KOPT-K1 (cell line): ENCODE measurements at regions not wholly inside any gene's neighbourhood (a gene's known extent, or its start where the extent isn't known, plus 50 kb on each side); places are given as distances from the start of the nearest gene placed in this dataset.

Experiments
- H3K27ac ChIP-seq: fragments of 200-600 bp; sonication (generic); 2 replicates; pipeline ENCODE4 v1.5.1; 2016; ENCODE audit warnings: antibody characterized with exemption, mild to moderate bottlenecking, low read depth, low read length; ENCODE audit not compliant: poor library complexity, severe bottlenecking
- H3K36me3 ChIP-seq: fragments of 200-600 bp; sonication (generic); 2 replicates; pipeline ENCODE4 v1.5.1; 2017; ENCODE audit warnings: antibody characterized with exemption, mild to moderate bottlenecking, low read length, moderate library complexity; ENCODE audit not compliant: insufficient read depth
- H3K9me3 ChIP-seq: fragments of 200-600 bp; sonication (generic); 2 replicates; pipeline ENCODE4 v1.5.1; 2017; ENCODE audit warnings: antibody characterized with exemption, low read length, mild to moderate bottlenecking; ENCODE audit not compliant: insufficient read depth, poor library complexity, severe bottlenecking

DNA sequence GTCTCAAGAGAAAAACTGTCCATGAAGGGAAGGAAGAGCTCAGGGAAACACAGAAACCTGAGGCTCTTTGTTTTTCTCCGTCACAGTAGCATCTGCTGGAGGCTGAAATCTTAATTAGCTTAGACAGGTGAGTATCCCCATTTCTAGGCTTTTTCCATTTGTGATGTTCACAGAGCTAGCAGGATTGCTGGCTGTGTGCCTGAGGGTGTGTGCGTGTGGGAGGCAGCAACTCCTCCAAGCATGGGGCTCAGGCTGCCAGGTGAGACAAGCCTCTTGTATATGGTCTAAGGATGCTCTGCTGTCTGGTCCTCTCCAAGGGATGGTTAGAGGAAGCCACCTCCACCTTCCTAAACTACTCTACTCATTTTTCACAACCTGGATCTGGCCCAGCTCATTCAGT, 569.9 kb downstream of the HS3ST4 start:
- Histone ChIP-seq H3K9me3 (no peaks in the 10 kb centered on the region), H3K36me3 (no peaks in the 10 kb centered on the region), H3K27ac (no peak overlapping the region)

DNA sequence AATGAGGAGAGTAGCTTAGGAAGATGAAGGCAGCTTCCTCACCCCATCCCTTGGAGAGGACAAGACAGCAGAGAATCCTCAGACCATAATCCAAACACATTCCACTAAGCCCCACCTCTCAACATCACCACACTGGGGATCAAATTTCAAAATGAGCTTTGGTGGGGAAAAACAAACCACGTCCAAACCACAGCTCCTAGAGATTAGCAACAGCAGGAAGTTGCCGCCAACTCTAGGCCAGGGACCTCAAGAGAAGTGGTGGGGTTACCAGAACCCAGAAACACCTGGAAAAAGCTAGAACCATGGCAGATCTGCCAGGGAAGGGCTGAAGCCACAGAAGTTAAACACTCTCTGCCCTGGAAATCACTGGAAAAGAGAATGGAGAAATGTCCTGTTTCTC, 571.6 kb downstream of the HS3ST4 start:
- Histone ChIP-seq H3K9me3 (no peaks in the 10 kb centered on the region), H3K27ac (no peak overlapping the region), H3K36me3 (no peaks in the 10 kb centered on the region)

GRCh38 chr16:26267641-26268040, 575.9 kb downstream of the HS3ST4 start:
- Histone ChIP-seq H3K27ac (no peak overlapping the region), H3K36me3 (no peaks in the 10 kb centered on the region), H3K9me3 (no peaks in the 10 kb centered on the region)

DNA sequence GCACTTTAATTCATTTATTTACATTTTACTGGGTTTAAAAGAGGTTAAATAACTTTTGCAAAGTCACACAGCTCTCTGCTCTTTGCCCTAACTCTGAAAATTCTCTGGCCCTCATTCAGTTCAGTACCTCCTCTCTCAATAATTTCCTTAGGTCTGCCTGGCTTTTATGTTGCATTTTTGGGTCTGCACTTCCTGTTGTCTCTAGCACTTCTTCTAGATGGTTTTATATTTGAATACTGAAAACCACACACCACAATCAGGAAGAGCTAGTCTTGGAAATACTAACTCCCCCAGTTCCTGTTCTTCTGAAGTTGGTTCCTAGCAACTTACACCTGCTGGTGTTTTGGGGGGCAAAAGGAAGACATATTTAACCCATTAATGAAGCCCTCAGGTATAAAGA, 577.9 kb downstream of the HS3ST4 start:
- H3K9me3 ChIP-seq, result no peaks in the 10 kb centered on the region
- H3K27ac ChIP-seq, result peak overlapping the region; percentile 36
- no peaks in the 10 kb centered on the region for H3K36me3 ChIP-seq

DNA sequence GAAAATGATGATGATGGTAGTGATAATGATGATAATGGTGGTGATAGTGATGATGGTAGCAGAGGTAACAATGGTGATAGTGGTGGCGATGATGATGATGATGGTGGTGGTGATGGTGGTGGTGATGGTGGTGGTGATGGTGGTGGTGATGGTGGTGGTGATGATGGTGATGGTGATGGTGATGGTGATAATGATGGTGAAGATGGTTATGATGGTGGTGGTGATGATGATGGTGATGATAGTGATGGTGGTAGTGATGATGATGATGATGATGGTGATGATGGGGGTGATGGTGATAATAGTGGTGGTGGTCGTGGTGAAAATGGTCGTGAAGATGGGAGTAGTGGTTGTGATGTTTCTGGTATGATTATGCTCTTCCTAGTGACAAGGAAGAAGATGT, 581.8 kb downstream of the HS3ST4 start:
- no peak overlapping the region for H3K27ac ChIP-seq
- H3K9me3 ChIP-seq, result no peaks in the 10 kb centered on the region
- no peaks in the 10 kb centered on the region for H3K36me3 ChIP-seq

GRCh38 chr16:26275021-26275590, 583.3 kb downstream of the HS3ST4 start:
- H3K27ac ChIP-seq, result no peak overlapping the region
- no peaks in the 10 kb centered on the region for H3K9me3 ChIP-seq
- no peaks in the 10 kb centered on the region for H3K36me3 ChIP-seq

GRCh38 chr16:26276289-26276688, 584.5 kb downstream of the HS3ST4 start:
- Histone ChIP-seq H3K9me3 (no peaks in the 10 kb centered on the region), H3K36me3 (no peaks in the 10 kb centered on the region), H3K27ac (no peak overlapping the region)

DNA sequence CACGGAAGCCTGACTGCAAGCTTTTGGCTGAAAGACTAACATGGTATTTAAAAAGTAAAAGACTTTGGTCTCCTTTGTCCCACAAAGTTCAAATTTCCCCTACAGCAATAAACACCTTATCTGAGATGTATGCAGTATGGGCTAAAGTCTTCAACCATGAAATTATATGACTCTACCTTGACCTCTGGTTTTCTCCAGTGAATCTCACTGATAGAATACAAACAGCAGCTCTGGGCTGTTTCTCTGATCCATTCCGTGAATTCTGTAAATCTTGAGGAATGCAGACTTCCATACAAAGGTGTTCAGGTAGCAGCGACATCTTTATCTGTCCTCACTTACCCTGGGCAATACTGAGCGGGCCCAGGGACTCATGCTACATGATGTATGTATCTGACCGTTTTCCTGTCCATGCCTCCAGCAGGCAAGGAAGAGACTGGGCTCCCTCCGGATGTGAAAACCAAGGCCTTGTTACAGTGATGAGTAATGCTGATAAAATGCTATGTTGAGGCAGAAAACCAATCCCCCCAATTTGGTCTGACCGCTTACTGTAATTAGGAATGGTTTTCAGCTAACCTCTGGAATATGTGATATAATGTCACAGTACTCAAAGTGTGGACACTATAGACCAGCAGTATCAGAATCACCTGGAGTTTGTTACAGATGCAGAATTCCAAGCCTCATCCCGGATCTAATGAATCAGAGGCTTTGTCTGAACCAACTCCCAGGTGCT, 589.8 kb downstream of the HS3ST4 start:
- H3K27ac ChIP-seq, result no peak overlapping the region
- no peaks in the 10 kb centered on the region for H3K36me3 ChIP-seq
- H3K9me3 ChIP-seq, result no peaks in the 10 kb centered on the region

DNA sequence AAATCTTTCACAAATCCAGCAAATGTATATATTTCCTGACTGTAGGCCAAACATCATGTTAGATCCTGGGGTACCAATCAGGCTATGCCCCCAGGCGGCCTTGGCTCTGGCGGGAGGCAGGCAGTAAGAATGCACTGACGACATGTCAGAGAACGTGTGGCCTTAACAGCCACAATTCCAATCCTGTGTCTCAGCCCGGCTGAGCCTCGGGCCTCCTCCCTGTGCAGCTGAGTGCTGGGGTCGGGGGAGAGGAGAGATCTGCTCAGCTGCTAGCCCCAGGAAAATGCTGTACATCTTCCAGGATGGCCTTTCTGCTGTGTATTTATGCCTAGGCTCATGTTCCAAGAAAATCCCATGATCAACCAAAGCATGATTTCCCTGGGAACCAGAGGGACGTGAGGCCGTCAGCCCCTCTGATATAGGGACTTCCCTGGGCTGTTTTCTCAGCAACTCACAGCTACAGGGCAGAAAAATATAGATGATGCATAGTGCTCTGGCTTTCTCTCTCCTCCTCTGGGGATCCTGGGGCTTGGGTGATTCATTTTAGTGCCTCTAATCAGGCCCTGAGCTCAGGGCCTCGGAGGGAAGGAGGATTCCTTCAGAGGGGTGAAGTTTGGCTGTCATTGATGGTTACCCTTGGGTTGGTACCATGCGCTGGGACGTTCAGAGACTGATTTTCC, 604.0 kb downstream of the HS3ST4 start:
- Histone ChIP-seq H3K27ac (no peak overlapping the region), H3K36me3 (no peaks in the 10 kb centered on the region), H3K9me3 (no peaks in the 10 kb centered on the region)

DNA sequence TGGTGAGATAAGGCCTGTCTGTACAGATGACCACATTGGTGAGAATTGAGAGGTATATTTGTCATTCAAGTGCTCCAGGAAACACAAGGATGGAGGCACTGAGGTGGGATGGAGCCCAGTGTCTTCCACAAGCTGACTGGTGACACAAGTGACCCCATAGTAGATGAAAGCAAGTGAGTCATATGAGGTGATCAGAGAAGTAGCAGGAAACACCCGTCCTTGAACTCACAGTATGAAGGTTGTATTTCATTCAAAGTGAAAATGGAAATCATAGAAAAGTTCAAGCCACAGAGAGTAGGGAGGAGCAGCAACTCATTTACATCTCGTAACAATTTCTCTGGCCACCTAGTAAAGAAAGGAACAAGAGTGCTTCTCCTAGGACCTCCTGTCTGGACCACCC, 609.8 kb downstream of the HS3ST4 start:
- Histone ChIP-seq H3K27ac (no peak overlapping the region), H3K9me3 (no peaks in the 10 kb centered on the region), H3K36me3 (no peaks in the 10 kb centered on the region)

DNA sequence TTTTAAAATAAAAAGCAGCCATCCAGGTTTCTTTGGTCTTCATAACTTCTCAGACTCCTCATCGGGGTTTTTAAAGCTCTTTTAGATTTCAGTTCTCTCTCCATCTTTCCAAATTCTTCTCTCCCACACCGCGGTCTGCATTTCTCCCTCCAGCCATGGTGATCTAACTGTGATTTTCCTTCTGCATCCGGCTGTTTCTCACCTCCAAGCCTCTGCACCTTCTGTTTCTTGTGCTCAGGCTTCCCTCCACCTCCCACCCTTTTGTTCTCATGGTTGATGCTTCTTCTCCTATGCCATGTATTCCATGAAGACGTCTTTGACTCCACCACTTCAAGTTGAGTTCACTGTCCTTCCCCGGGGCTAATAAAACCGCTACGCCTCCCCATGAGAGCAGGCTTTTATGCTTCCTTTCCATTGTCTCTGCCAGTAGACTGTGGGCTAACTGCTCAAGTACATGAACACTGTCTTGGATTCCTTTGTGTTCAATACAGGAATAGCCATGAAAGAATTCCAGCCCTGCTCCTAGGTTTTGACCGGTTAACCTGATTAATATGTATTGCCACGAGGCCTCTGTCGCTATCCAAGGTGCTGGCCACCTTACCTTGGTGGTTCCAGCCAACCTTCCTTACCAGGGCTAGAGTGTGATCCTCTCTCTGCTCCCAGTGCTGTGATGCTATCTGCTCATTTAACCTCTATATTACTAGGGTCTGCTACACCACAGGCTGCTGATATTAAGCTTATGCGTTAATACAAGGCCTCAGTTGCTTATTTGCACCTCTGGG, 625.1 kb downstream of the HS3ST4 start:
- H3K36me3 ChIP-seq, result no peaks in the 10 kb centered on the region
- no peak overlapping the region for H3K27ac ChIP-seq
- no peaks in the 10 kb centered on the region for H3K9me3 ChIP-seq

GRCh38 chr16:26317885-26318284, 626.1 kb downstream of the HS3ST4 start:
- Histone ChIP-seq H3K36me3 (no peaks in the 10 kb centered on the region), H3K27ac (no peak overlapping the region), H3K9me3 (no peaks in the 10 kb centered on the region)

- Histone ChIP-seq H3K9me3 (peaks cover 11% of the 10 kb centered on the region), H3K27ac (no peak overlapping the region), H3K36me3 (no peaks in the 10 kb centered on the region)
Observed at GRCh38 chr16:26330654-26331053, 638.9 kb downstream of the HS3ST4 start.

- Histone ChIP-seq H3K27ac (no peak overlapping the region), H3K36me3 (no peaks in the 10 kb centered on the region), H3K9me3 (peaks cover under 1% of the 10 kb centered on the region)
Observed at GRCh38 chr16:26334218-26335111, 642.7 kb downstream of the HS3ST4 start.
